Epidermal melanocyte (primary cell): ENCODE measurements at regions not wholly inside any gene's neighbourhood (a gene's known extent, or its start where the extent isn't known, plus 50 kb on each side); places are given as distances from the start of the nearest gene placed in this dataset.
"Not testable (repeated sequence)": the region's sequence is repeated elsewhere in the genome, so short reads cannot be mapped to it uniquely, and the experiment has no call there.

Experiments
- DNase-seq: peaks from one replicate; pipeline ENCODE4 v3.0.0; 2011; ENCODE audit warnings: low spot score; ENCODE audit not compliant: insufficient read length

- DNase-seq = no peak
Measured at GRCh38 chr5:142222225-142222865, 102.5 kb downstream of the SPRY4 start.

GRCh38 chr5:142221091-142221860 lies 103.5 kb downstream of the SPRY4 start:
- no peak for DNase-seq

- DNase-seq = no peak
Measured at GRCh38 chr5:142219146-142219545, 105.7 kb downstream of the SPRY4 start.

- no peak for DNase-seq
Measured at GRCh38 chr5:142216931-142217330, 107.9 kb downstream of the SPRY4 start.

- DNase-seq = peak; percentile 88
Measured at GRCh38 chr5:142215915-142216681, 107.5 kb downstream of the NDFIP1 start.

GRCh38 chr5:142213077-142213476 lies 104.5 kb downstream of the NDFIP1 start:
- DNase-seq = no peak

GRCh38 chr5:142211918-142212317 lies 103.3 kb downstream of the NDFIP1 start:
- DNase-seq = no peak

GRCh38 chr5:142210864-142211412 lies 102.4 kb downstream of the NDFIP1 start:
- no peak for DNase-seq

GRCh38 chr5:142210011-142210410 lies 101.4 kb downstream of the NDFIP1 start:
- no peak for DNase-seq

GRCh38 chr5:142208777-142209312 lies 100.3 kb downstream of the NDFIP1 start:
- no peak for DNase-seq

- DNase-seq = not testable (repeated sequence)
Measured at GRCh38 chr5:142208244-142208643, 99.7 kb downstream of the NDFIP1 start.

- DNase-seq = no peak
Measured at GRCh38 chr5:142206801-142207200, 98.2 kb downstream of the NDFIP1 start.

- no peak for DNase-seq
Measured at GRCh38 chr5:142204219-142204618, 95.6 kb downstream of the NDFIP1 start.
